Stimulated activated CD4-positive, alpha-beta T cell treated with anti-CD3 and anti-CD28 coated beads, Interleukin-15, amount 100 ng/mL, for 48 hours (primary cell): ENCODE measurements at regions not wholly inside any gene's neighbourhood (a gene's known extent, or its start where the extent isn't known, plus 50 kb on each side); places are given as distances from the start of the nearest gene placed in this dataset.

ENCODE experiments used
- DNase-seq, 2 donors: peaks; one replicate each; pipeline ENCODE4 v3.0.0-alpha.2; 2020; ENCODE audit warnings: low read depth in 2 of 2

- DNase-seq = no peak
These were observed 64.3 kb upstream of the RNU6ATAC start for GRCh38 chr9:134228649-134229048.

DNA sequence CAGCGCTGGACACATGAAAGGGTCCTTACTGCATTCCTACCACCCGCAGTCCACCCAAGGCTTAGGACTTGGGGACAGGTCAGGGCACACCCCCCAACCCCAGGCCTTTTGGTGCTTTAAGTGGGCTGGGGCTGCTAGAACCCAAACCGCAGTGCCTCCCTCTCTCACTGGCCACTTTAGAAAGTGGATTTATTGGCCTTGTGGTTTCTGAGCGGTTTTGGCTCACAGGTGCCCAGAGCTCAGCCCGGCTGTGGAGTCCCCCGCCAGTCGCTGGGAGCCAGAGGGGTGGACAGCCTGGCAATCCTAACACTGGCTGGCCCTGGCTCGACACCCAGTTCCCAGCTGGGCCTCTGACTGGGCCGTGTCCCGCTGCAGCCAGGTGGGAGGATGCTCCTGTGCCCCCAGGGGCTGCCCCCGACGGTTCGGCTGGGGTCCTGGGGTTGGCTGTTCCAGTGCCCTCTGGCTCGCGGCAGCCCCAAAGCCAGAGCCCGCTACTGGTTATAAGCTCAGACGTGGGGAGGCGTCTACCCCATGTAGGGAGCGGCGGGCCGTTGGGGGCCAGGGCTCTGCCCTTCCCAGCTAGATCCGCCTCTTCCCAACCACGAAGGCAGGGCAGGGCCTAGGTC lies 65.2 kb upstream of the RNU6ATAC start:
- no peak for DNase-seq

DNA sequence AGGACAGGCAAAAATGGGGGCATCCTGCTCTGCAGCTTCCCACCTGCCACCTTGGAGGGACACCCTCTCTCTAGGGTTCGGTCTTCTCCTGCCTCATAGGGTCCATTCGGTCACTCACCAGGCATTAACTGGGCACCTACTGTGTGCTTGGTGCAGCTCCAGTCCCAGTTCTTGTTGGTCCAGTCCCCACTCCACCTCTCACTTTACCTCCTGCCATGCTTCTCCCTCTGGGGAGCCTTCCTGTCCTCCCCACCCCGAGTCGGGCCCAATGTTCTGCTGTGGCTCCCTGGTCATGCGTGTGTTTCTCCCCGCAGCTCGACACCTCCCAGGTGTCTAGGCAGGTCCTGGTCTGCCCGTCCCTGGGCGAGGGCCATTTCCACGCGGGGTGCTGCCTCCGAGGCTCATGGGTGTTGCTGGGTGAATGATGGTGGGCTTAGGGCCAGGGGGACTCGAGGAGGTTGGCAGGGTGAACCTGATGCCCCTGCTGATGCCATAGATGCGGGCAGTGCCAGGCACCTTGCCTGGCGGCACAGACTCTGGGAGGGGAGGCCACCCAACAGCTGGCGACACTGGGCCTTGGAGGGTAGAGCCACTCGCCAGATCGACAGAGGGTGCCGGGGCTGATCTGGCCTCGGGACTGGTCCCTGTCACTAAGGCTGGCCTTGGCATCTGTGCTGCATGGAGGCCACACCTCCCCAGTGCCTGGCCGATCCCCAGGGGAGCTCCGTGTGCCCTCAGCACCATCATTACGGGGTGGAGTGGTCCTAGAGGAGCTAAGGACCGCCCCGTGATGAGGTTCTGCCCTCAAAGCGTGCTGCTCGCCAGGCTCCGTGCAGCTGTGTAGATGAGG lies 66.0 kb upstream of the RNU6ATAC start:
- DNase-seq = no peak

DNA sequence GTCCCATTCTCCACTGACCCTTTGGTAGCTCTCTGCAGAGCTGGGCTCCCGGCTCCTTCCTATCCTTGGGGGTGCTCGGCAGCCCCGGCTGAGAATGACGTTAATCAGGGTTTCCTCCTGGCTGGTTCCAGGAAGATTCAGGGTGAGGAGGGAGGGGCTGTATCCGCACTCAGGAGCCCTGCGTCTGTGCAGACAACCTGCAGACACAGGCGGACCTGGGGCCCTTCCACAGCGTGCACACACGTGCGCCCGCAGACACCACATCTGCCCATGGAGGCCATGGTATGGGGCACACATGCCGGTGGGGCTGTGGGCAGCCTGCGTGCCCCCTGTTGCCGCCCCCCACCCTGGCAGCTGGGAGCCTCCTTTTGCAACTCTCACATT lies 66.6 kb upstream of the RNU6ATAC start:
- no peak for DNase-seq

- DNase-seq = no peak
These were observed 67.0 kb upstream of the RNU6ATAC start for GRCh38 chr9:134231330-134231745.

- DNase-seq = no peak
These were observed 67.4 kb upstream of the RNU6ATAC start for GRCh38 chr9:134231767-134232166.

DNA sequence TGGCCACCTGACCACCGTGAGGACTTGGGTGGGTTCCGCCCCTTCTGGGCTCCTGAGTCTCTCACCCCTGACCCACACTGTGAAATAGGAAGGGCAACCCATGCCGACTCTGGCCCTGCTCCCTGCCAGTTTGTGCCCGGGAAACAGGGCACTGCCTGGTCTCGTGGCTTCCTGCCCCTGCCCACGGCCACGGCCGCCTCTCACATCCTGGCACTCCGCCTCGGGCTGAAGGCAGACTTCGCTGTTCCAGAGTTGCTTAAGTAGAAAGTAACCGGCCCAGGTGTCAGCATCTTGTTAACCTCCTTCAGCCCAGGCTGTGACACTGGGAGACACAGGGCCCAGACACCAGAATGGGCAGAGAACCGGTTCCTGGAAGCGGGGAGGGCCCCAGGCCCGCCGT lies 68.7 kb upstream of the RNU6ATAC start:
- DNase-seq = no peak

DNA sequence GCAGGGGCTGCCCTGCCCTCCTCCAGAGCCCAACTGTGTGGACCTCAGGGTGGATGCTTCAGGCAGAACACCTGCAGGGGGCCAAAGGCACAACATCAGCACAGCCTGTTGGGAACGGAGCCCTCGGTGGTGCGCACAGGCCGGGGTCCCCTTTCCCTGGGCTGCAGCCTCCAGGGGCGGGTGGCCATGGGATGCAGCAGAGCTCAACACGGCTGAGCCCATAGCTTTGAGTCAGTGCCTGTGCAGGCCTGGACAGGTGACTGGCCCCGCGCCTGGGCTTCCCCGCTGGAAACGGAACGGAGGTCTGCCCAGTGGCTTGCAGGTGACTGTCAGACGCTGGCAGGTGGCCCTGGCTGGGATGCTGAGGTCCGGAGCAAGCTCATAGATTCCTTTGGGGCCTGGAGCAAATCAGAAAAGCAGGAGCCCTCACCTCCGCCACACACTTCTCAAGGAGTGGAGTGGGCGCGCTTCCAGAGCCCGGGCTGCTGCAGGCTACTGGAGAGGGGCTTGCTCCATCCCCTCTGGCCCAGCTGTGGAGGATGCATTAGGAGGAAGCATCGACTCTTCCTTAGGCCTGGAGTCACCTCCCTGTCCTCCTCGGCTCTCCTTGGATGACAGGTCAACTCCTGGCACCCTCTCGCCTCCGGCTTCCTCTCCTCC lies 69.8 kb upstream of the RNU6ATAC start:
- no peak for DNase-seq

DNA sequence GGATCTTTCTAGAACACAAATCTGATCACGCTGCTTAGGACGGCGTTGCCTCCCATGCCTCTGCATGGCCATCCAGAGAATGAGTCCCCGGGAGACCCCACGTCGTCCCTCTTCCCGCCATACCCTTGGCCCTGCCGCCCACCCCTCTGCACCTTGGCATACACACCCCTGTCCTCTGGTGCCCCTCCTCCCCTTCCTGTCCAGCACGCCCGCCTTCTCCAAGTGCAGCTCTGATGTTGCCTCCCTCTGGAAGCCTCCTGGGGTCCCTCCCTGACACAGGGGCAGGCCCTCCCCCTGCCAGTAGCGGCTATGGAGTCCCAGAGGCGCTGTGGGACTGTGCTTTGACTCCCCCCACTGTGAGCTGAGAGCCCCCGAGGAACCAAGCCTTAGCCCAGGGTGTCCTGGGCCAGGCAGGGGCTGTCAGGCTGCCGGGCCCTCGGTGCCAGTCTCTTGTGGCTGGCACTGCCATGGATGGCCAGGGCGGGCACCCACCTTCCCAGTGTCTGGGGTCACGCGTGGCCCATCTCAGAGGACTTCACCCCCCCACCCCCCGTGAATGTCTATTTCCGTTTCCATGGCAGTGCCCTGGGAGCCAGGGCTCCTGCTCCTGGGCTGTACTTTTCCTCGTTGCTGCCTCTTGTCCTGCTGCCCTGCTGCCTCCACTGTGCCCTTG lies 70.5 kb upstream of the RNU6ATAC start:
- DNase-seq = no peak

- DNase-seq = no peak
These were observed 71.0 kb upstream of the RNU6ATAC start for GRCh38 chr9:134235366-134235765.

DNA sequence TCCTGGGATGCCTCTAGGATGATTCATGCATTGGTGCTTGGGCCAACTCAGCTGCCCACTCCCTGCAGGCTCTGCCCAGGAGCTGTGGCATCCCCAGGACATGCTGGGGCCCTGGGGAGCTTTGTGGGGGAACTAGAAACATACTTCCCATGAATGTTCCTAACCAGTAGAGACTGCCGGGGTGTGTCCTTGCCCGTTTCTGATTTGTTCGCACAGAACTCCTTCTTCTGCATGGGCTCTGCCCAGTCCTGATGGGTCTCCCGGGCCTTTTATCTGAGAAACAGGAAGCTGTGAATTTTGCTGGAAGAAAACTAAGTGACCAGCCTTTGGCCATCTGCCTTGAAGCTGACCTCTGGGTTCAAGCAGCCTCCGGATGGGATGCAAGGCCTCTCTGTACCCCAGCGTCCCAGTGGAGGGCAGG lies 71.6 kb upstream of the RNU6ATAC start:
- DNase-seq = no peak

- DNase-seq = no peak
These were observed 72.7 kb upstream of the RNU6ATAC start for GRCh38 chr9:134236935-134237629.

GRCh38 chr9:134237630-134238265 lies 73.4 kb upstream of the RNU6ATAC start:
- no peak for DNase-seq

DNA sequence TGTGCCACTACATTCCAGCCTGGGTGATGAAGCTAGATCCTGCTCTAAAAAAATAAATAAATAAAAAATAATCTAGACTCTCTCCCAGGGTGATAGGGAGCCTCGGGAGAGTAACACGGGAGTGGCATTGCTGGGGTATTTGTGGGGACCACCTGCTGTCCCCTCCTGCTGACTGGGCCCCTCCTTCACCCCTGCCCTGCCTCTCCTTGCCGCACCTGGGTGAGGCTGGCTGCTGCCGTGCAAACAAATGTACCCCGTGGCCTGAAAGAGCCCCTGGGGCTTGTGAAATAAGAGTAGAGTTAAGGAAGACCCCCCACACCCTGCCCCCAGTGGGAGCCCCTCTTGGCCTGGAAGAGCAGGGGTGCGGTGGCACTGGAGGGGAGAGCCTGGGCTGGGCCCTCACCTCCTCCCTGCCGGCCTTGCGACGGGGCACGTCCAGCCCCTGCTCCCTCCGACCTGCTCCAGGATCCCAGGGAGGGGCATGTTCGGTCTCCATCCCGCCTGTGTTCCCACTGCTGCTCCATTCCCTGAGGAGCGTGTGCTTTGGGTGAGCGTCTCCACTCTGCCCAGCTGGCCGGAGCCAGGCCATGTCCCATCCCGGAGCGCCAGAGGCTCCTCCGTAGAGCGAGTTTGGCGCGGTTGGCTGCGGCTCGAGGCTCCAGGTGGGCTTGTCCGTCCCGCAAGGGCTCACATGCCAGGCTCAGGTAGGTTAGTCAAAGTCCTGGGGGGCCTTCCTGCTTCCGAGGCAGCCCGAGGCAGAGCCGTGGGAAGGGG lies 75.0 kb upstream of the RNU6ATAC start:
- DNase-seq = no peak

GRCh38 chr9:134239939-134240338 lies 75.6 kb upstream of the RNU6ATAC start:
- no peak for DNase-seq

- DNase-seq = no peak
These were observed 76.0 kb upstream of the RNU6ATAC start for GRCh38 chr9:134240361-134240760.

DNA sequence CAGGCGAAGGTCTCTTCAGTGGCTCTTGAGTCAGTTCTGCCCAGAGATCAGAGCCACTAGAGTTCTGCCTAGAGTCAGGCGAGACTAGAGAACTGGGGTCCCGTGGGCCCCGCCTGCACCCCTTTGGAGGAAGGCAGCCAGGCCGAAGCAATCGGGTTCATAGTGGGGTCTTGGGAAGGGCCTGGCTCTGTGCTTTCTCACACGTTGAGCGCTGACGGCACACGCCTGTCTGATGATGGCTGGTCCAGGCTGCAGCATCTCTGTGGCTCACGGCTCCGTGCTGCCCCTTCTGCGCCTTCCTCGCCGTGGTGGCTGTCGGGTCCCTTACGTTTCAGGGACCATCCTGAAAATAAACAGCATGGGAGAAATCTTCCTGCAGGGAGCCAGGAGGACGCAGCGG lies 78.3 kb upstream of the RNU6ATAC start:
- no peak for DNase-seq

DNA sequence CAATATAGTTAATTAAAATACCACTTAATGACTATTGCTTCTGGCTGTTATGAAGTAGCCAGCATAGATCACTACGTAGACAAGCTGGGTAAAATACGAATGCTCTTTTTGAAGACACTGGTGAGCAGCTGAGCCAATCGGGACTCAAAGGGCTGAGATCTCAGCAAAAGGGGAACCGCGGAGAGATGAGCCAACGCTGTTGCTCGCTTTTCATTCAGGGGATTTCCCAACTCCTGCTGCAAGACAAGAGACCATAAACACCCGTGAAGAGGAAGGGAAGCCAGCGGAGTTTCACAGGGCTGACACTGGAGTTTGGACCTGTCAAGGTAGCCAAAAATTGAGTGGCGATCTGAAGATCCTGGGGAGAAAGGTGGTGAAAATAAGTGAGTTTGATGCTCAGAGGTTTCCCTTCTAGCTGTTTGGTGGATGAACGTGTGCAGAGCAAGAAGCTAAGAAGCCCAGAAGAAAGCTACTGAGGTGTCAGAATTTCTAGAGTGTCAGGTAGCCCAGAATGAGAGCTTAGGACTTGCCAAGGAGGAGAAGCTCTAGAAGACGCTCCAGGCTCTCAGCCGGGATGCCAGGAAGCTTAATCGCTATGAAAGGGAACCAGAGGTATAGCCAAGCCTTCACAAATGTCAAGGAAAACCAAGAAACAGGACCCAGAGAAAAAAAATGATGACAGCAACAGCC lies 79.6 kb upstream of the RNU6ATAC start:
- DNase-seq = peak; percentile 13 to 14

- DNase-seq = no peak
These were observed 80.8 kb upstream of the RNU6ATAC start for GRCh38 chr9:134245179-134245578.
